ENCODE measurements at regions not wholly inside any gene's neighbourhood (a gene's known extent, or its start where the extent isn't known, plus 50 kb on each side); places are given as distances from the start of the nearest gene placed in this dataset.

DNA sequence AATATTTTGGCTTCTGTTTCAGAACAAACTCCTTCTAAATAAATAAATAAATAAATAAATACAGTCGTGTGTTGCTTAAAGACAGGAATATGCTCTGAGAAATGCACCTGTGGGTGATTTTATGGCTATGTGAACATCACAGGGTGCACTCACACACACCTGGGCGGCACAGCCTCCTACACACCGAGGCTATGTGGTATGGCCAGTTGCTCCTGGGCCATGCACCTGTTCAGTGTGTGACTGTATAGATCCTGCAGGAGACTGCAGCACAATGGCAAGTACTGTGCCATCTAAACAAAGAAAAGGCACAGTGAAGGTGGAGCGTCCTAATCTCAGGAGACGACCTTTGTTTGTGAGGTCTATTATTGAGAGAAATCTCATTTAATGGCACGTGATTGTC, 1281.1 kb downstream of the TBC1D22A start:
- Histone ChIP-seq H3K27ac (no peak overlapping the region), H3K36me3 (no peaks in the 10 kb centered on the region), H3K9me3 (no peaks in the 10 kb centered on the region), H3K27me3 (no peaks in the 10 kb centered on the region), H3K4me1 (ENCODE audit: insufficient read depth) (no peaks in the 10 kb centered on the region), H3K4me3 (no peak overlapping the region)
- no peak for TF ChIP-seq EP300 (IDR thresholded peaks at IDR 0.05)
- no peak for TF ChIP-seq CTCF (IDR thresholded peaks at IDR 0.05)
- TF ChIP-seq POLR2A (IDR thresholded peaks at IDR 0.05): no peak
- 86 to 88% (median 88%) methylated on average over 6 of the region's 6 CpGs for WGBS, 3 donors
- no peak for DNase-seq
- intact Hi-C loops (cut with DNase I): no loop called here

DNA sequence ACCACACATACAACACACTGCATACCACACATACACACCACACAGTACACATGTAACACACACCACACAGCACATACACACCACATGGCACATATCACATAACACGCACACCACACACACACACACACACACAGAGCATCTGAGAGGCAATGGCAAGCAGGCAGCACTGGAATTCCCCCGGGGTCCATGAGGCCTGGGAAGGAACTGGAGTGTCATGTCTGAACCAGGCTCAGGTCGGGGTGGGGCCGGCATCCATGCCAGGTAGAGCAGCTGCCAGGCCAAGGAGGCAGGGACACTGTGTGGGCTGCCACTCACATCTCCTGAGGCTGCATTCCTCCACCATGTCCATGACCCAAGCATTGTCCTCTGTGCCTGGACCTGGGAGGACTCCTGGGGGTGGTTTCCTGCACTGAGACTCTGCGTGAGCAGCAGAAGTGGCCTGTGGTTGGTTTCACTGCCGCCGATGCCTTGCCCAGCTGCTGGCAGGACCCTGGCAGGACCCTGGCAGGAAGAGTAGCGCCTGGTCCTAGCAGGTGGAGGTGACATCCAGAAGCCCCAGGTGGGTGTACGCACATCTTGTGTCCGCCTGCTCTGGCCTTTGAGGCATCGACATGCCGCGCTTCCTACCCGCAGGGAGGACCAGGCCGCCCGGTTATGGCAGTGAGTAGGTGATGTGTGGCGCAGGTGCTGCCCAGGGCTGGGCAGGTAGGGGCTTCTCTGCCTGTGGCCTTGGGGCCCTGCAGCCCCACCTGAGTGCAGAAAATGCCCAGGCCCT, 1280.4 kb downstream of the TBC1D22A start:
- intact Hi-C loops (cut with DNase I): no loop called here
- Histone ChIP-seq H3K4me3 (no peak overlapping the region), H3K27ac (no peak overlapping the region), H3K4me1 (ENCODE audit: insufficient read depth) (no peaks in the 10 kb centered on the region), H3K9me3 (no peaks in the 10 kb centered on the region), H3K36me3 (no peaks in the 10 kb centered on the region), H3K27me3 (no peaks in the 10 kb centered on the region)
- DNase-seq: no peak
- no peak for TF ChIP-seq EP300 (IDR thresholded peaks at IDR 0.05)
- 88 to 97% (median 90%) methylated on average over 15 to 17 of the region's 17 CpGs for WGBS, 3 donors

GRCh38 chr22:48039326-48039725, 1276.9 kb downstream of the TBC1D22A start:
- Histone ChIP-seq H3K4me1 (ENCODE audit: insufficient read depth) (no peaks in the 10 kb centered on the region), H3K4me3 (no peak overlapping the region), H3K27ac (no peak overlapping the region), H3K27me3 (no peaks in the 10 kb centered on the region), H3K9me3 (no peaks in the 10 kb centered on the region), H3K36me3 (no peaks in the 10 kb centered on the region)
- WGBS, 3 donors: 87 to 95% (median 94%) methylated on average over 5 of the region's 5 CpGs
- TF ChIP-seq POLR2A (IDR thresholded peaks at IDR 0.05) (no peak), CTCF (IDR thresholded peaks at IDR 0.05) (no peak), EP300 (IDR thresholded peaks at IDR 0.05) (no peak)
- intact Hi-C loops (cut with DNase I): no loop called here
- DNase-seq: no peak

- Histone ChIP-seq H3K27me3 (no peaks in the 10 kb centered on the region), H3K4me1 (ENCODE audit: insufficient read depth) (no peaks in the 10 kb centered on the region), H3K27ac (no peak overlapping the region), H3K36me3 (no peaks in the 10 kb centered on the region), H3K9me3 (no peaks in the 10 kb centered on the region), H3K4me3 (no peak overlapping the region)
- intact Hi-C loops (cut with DNase I): no loop called here
- no peak for TF ChIP-seq POLR2A (IDR thresholded peaks at IDR 0.05)
- no peak for TF ChIP-seq EP300 (IDR thresholded peaks at IDR 0.05)
- TF ChIP-seq CTCF (IDR thresholded peaks at IDR 0.05): no peak
- DNase-seq: no peak
- WGBS, 3 donors: 78 to 86% (median 82%) methylated on average over 4 of the region's 4 CpGs
Measured at GRCh38 chr22:48037618-48038017, 1275.2 kb downstream of the TBC1D22A start.

- Histone ChIP-seq H3K27ac (no peak overlapping the region), H3K36me3 (no peaks in the 10 kb centered on the region), H3K9me3 (no peaks in the 10 kb centered on the region), H3K27me3 (no peaks in the 10 kb centered on the region), H3K4me1 (ENCODE audit: insufficient read depth) (no peaks in the 10 kb centered on the region), H3K4me3 (no peak overlapping the region)
- TF ChIP-seq EP300 (IDR thresholded peaks at IDR 0.05) (no peak), POLR2A (IDR thresholded peaks at IDR 0.05) (no peak), CTCF (IDR thresholded peaks at IDR 0.05) (no peak)
- DNase-seq: no peak
- WGBS, 3 donors: 86 to 88% (median 87%) methylated on average over 12 of the region's 12 CpGs
- intact Hi-C loops (cut with DNase I): no loop called here
Measured at GRCh38 chr22:48035897-48036296, 1273.4 kb downstream of the TBC1D22A start.
